ENCODE measurements at regions not wholly inside any gene's neighbourhood (a gene's known extent, or its start where the extent isn't known, plus 50 kb on each side); places are given as distances from the start of the nearest gene placed in this dataset.

- DNase-seq (ENCODE audit: low read depth), result no peak
- H3K27ac ChIP-seq (ENCODE audit: low read depth, low read length), result no peak overlapping the region
- H3K79me2 ChIP-seq (ENCODE audit: insufficient read depth, low read length), result peaks cover 60% of the 10 kb centered on the region
- H4K20me1 ChIP-seq (ENCODE audit: insufficient read depth, low read length), result peaks cover 93% of the 10 kb centered on the region
- H3K4me3 ChIP-seq (ENCODE audit: insufficient read depth, low read depth, low read length), result no peak overlapping the region
- H3K36me3 ChIP-seq (ENCODE audit: insufficient read depth, low read length), result no peaks in the 10 kb centered on the region
- H3K4me3 Mint-ChIP-seq (ENCODE audit: unreplicated experiment), result no peak overlapping the region
- H3K4me1 Mint-ChIP-seq (ENCODE audit: low read depth, unreplicated experiment), result peaks cover 23% of the 10 kb centered on the region
- H3K9me3 Mint-ChIP-seq (ENCODE audit: unreplicated experiment), result peaks cover 11% of the 10 kb centered on the region
- H3K36me3 Mint-ChIP-seq (ENCODE audit: low read depth, unreplicated experiment), result peaks cover 24% of the 10 kb centered on the region
- H3K27me3 ChIP-seq (ENCODE audit: insufficient read depth, low read length), result no peaks in the 10 kb centered on the region
- H3K9me3 ChIP-seq (ENCODE audit: insufficient read depth, low read depth, low read length), result no peaks in the 10 kb centered on the region
- no peak overlapping the region for H3K4me2 ChIP-seq (ENCODE audit: low read length)
- FAIRE-seq, result no peak
- no peaks in the 10 kb centered on the region for H3K4me1 ChIP-seq (ENCODE audit: insufficient read depth, low read length)
- H3K27ac Mint-ChIP-seq (ENCODE audit: unreplicated experiment), result no peak overlapping the region
- no peak overlapping the region for H3K9ac ChIP-seq (ENCODE audit: low read length)
- no peaks in the 10 kb centered on the region for H3K27me3 Mint-ChIP-seq (ENCODE audit: low read depth, unreplicated experiment)
- no peak overlapping the region for H2AFZ ChIP-seq (ENCODE audit: low read depth, low read length)
- TF ChIP-seq CTCF (IDR thresholded peaks at IDR 0.05; ENCODE audit: insufficient read depth, low read depth, low read length), result no peak
- no peak for TF ChIP-seq EZH2 (IDR thresholded peaks at IDR 0.05; ENCODE audit: insufficient read depth, low read length)
These were observed 68.4 kb upstream of the CYP2D6 start for GRCh38 chr22:42199025-42199424.

DNA sequence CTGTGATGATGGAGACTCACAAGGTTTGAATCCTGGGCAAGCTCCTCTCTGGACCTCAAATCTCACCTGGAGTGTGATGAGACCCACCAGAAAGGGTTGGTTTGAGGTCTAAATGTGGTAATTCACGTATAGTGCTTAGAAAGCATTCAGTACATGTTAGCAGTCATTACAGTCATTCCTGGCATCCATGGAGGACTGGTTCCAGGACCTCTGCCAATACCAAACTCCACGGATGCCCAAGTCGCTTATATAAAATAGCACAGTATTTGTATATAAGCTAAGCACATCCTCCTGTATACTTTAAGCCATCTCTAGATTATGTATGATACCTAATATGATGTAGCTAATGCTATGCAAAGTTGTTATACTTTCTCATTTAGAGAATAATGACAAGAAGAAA, 67.6 kb upstream of the CYP2D6 start:
- Histone ChIP-seq H3K27ac (ENCODE audit: low read depth, low read length) (no peak overlapping the region), H3K36me3 (ENCODE audit: insufficient read depth, low read length) (no peaks in the 10 kb centered on the region), H3K4me3 (ENCODE audit: insufficient read depth, low read depth, low read length) (no peak overlapping the region), H2AFZ (ENCODE audit: low read depth, low read length) (no peak overlapping the region), H3K9ac (ENCODE audit: low read length) (no peak overlapping the region), H3K27me3 (ENCODE audit: insufficient read depth, low read length) (no peaks in the 10 kb centered on the region), H4K20me1 (ENCODE audit: insufficient read depth, low read length) (peaks cover 94% of the 10 kb centered on the region), H3K9me3 (ENCODE audit: insufficient read depth, low read depth, low read length) (no peaks in the 10 kb centered on the region), H3K4me1 (ENCODE audit: insufficient read depth, low read length) (no peaks in the 10 kb centered on the region), H3K4me2 (ENCODE audit: low read length) (no peak overlapping the region), H3K79me2 (ENCODE audit: insufficient read depth, low read length) (peaks cover 61% of the 10 kb centered on the region)
- TF ChIP-seq CTCF (IDR thresholded peaks at IDR 0.05; ENCODE audit: insufficient read depth, low read depth, low read length) (no peak), EZH2 (IDR thresholded peaks at IDR 0.05; ENCODE audit: insufficient read depth, low read length) (no peak)
- H3K27me3 Mint-ChIP-seq (ENCODE audit: low read depth, unreplicated experiment), result no peaks in the 10 kb centered on the region
- no peak for DNase-seq (ENCODE audit: low read depth)
- FAIRE-seq, result no peak
- H3K36me3 Mint-ChIP-seq (ENCODE audit: low read depth, unreplicated experiment), result peaks cover 24% of the 10 kb centered on the region
- peaks cover 11% of the 10 kb centered on the region for H3K9me3 Mint-ChIP-seq (ENCODE audit: unreplicated experiment)
- peaks cover 19% of the 10 kb centered on the region for H3K4me1 Mint-ChIP-seq (ENCODE audit: low read depth, unreplicated experiment)
- H3K4me3 Mint-ChIP-seq (ENCODE audit: unreplicated experiment), result no peak overlapping the region
- no peak overlapping the region for H3K27ac Mint-ChIP-seq (ENCODE audit: unreplicated experiment)

GRCh38 chr22:42196454-42196853, 65.8 kb upstream of the CYP2D6 start:
- Histone ChIP-seq H3K4me3 (ENCODE audit: insufficient read depth, low read depth, low read length) (no peak overlapping the region), H3K36me3 (ENCODE audit: insufficient read depth, low read length) (no peaks in the 10 kb centered on the region), H3K4me1 (ENCODE audit: insufficient read depth, low read length) (no peaks in the 10 kb centered on the region), H3K9me3 (ENCODE audit: insufficient read depth, low read depth, low read length) (no peaks in the 10 kb centered on the region), H3K4me2 (ENCODE audit: low read length) (no peak overlapping the region), H3K27ac (ENCODE audit: low read depth, low read length) (no peak overlapping the region), H2AFZ (ENCODE audit: low read depth, low read length) (no peak overlapping the region), H3K79me2 (ENCODE audit: insufficient read depth, low read length) (peaks cover 67% of the 10 kb centered on the region), H4K20me1 (ENCODE audit: insufficient read depth, low read length) (peaks cover 95% of the 10 kb centered on the region), H3K27me3 (ENCODE audit: insufficient read depth, low read length) (no peaks in the 10 kb centered on the region), H3K9ac (ENCODE audit: low read length) (no peak overlapping the region)
- TF ChIP-seq CTCF (IDR thresholded peaks at IDR 0.05; ENCODE audit: insufficient read depth, low read depth, low read length) (no peak), EZH2 (IDR thresholded peaks at IDR 0.05; ENCODE audit: insufficient read depth, low read length) (no peak)
- H3K36me3 Mint-ChIP-seq (ENCODE audit: low read depth, unreplicated experiment), result peaks cover 16% of the 10 kb centered on the region
- no peaks in the 10 kb centered on the region for H3K27me3 Mint-ChIP-seq (ENCODE audit: low read depth, unreplicated experiment)
- peaks cover 6% of the 10 kb centered on the region for H3K9me3 Mint-ChIP-seq (ENCODE audit: unreplicated experiment)
- no peak for FAIRE-seq
- no peak overlapping the region for H3K4me3 Mint-ChIP-seq (ENCODE audit: unreplicated experiment)
- no peak overlapping the region for H3K27ac Mint-ChIP-seq (ENCODE audit: unreplicated experiment)
- DNase-seq (ENCODE audit: low read depth), result no peak
- peaks cover 14% of the 10 kb centered on the region for H3K4me1 Mint-ChIP-seq (ENCODE audit: low read depth, unreplicated experiment)

All from astrocyte (in vitro differentiated cells and primary cell).